Kidney (tissue), 13 donors: ENCODE measurements at regions not wholly inside any gene's neighbourhood (a gene's known extent, or its start where the extent isn't known, plus 50 kb on each side); places are given as distances from the start of the nearest gene placed in this dataset.

ENCODE experiments used
- DNase-seq, 5 donors: peaks; one replicate each; pipeline ENCODE4 v3.0.0-alpha.2; 2013 to 2020
- FAIRE-seq: peaks from 2 replicates; lab custom pipeline; 2012; peaks lifted over from hg19 to GRCh38; lab: Jason Lieb, UNC
- H3K27ac ChIP-seq, 2 donors: one replicate each; pipeline ENCODE4 v1.7.0; 2013; ENCODE audit warnings: low read depth in 2 of 2, low read length in 2 of 2, inconsistent platforms in 1 of 2
- H3K27me3 ChIP-seq: one replicate; pipeline ENCODE4 v1.7.1; 2013; ENCODE audit warnings: low read length, inconsistent platforms; ENCODE audit not compliant: control insufficient read depth, insufficient read depth
- H3K36me3 ChIP-seq, 3 donors: one replicate each; pipeline versions ENCODE4 v1.7.0 to v1.7.1; 2013; ENCODE audit warnings: low read length in 3 of 3, control low read depth in 1 of 3, inconsistent platforms in 1 of 3; ENCODE audit not compliant: insufficient read depth in 3 of 3, control insufficient read depth in 2 of 3
- H3K4me1 ChIP-seq, 3 donors: one replicate each; pipeline versions ENCODE4 v1.7.0 to v1.7.1; 2013; ENCODE audit warnings: low read length in 3 of 3, inconsistent platforms in 1 of 3, low read depth in 1 of 3; ENCODE audit not compliant: control insufficient read depth in 2 of 3, insufficient read depth in 2 of 3
- H3K4me3 ChIP-seq, 3 donors: one replicate each; pipeline versions ENCODE4 v1.7.0 to v1.8.1; 2013; ENCODE audit warnings: low read length in 3 of 3, control low read depth in 1 of 3, inconsistent platforms in 1 of 3
- H3K9ac ChIP-seq, 3 donors: one replicate each; pipeline versions ENCODE4 v1.7.0 to v1.7.1; 2013; ENCODE audit warnings: low read length in 3 of 3, control low read depth in 1 of 3, inconsistent platforms in 1 of 3
- H3K9me3 ChIP-seq, 3 donors: one replicate each; pipeline versions ENCODE4 v1.7.0 to v1.7.1; 2013; ENCODE audit warnings: low read length in 3 of 3, control low read depth in 1 of 3, inconsistent platforms in 1 of 3; ENCODE audit not compliant: control insufficient read depth in 2 of 3, insufficient read depth in 1 of 3
- CTCF ChIP-seq: IDR thresholded peaks from 3 replicates; pipeline ENCODE4 v1.5.1; 2012; ENCODE audit warnings: mild to moderate bottlenecking, moderate library complexity, borderline replicate concordance; ENCODE audit not compliant: insufficient read depth; ENCODE audit errors: extremely low read depth
- intact Hi-C: fragments of 100-400 bp; cut with DNase I; formaldehyde crosslinking; loops from one replicate; pipeline ENCODE4 v1.11.1; 2022
- donor health status: control.
- donor health status: control.
- donor health status: control.
- donor health status: control.
- donor health status: control.
- donor health status: DM: yes; HTN: yes; CAD: no.
- donor health status: Normal renal cell carcinoma (clear cell type).

- Histone ChIP-seq H3K4me3 (no peak overlapping the region), H3K27ac (no peak overlapping the region), H3K9ac (no peak overlapping the region), H3K4me1 (no peaks in the 10 kb centered on the region), H3K9me3 (no peaks in the 10 kb centered on the region), H3K27me3 (no peaks in the 10 kb centered on the region), H3K36me3 (no peaks in the 10 kb centered on the region)
- no peak for FAIRE-seq
- intact Hi-C loops, result no loop called here
- DNase-seq, result no peak
- no peak for TF ChIP-seq CTCF
Measured at GRCh38 chr14:47763188-47763854, 87.9 kb upstream of the MDGA2 start.

- no peak for TF ChIP-seq CTCF
- H3K36me3 ChIP-seq, result no peaks in the 10 kb centered on the region
- no peaks in the 10 kb centered on the region for H3K27me3 ChIP-seq
- FAIRE-seq (no peak), DNase-seq (no peak)
- intact Hi-C loops, result no loop called here
- no peaks in the 10 kb centered on the region for H3K4me1 ChIP-seq
- H3K27ac ChIP-seq, result no peak overlapping the region
- no peak overlapping the region for H3K9ac ChIP-seq
- no peaks in the 10 kb centered on the region for H3K9me3 ChIP-seq
- no peak overlapping the region for H3K4me3 ChIP-seq
Measured at GRCh38 chr14:47746986-47747385, 71.6 kb upstream of the MDGA2 start.

GRCh38 chr14:47744155-47744554 is 68.8 kb upstream of the MDGA2 start:
- no peak overlapping the region for H3K27ac ChIP-seq
- no peak for DNase-seq
- intact Hi-C loops, result no loop called here
- H3K4me1 ChIP-seq, result no peaks in the 10 kb centered on the region
- no peak for TF ChIP-seq CTCF
- H3K9ac ChIP-seq, result no peak overlapping the region
- H3K9me3 ChIP-seq, result no peaks in the 10 kb centered on the region
- FAIRE-seq, result no peak
- no peaks in the 10 kb centered on the region for H3K36me3 ChIP-seq
- H3K4me3 ChIP-seq, result no peak overlapping the region
- no peaks in the 10 kb centered on the region for H3K27me3 ChIP-seq

GRCh38 chr14:47739541-47739940 is 64.1 kb upstream of the MDGA2 start:
- H3K9ac ChIP-seq, result no peak overlapping the region
- no peak overlapping the region for H3K27ac ChIP-seq
- intact Hi-C loops, result no loop called here
- no peaks in the 10 kb centered on the region for H3K27me3 ChIP-seq
- peak in 1 of 5 donors; percentile 7 for DNase-seq
- TF ChIP-seq CTCF, result no peak
- H3K36me3 ChIP-seq, result no peaks in the 10 kb centered on the region
- no peaks in the 10 kb centered on the region for H3K9me3 ChIP-seq
- FAIRE-seq, result no peak
- H3K4me1 ChIP-seq, result no peaks in the 10 kb centered on the region
- no peak overlapping the region for H3K4me3 ChIP-seq
